SHP77 treated with DMSO at 0.1 percent for 48 hours (cell line): ENCODE measurements at regions not wholly inside any gene's neighbourhood (a gene's known extent, or its start where the extent isn't known, plus 50 kb on each side); places are given as distances from the start of the nearest gene placed in this dataset.
"Not testable (repeated sequence)": the region's sequence is repeated elsewhere in the genome, so short reads cannot be mapped to it uniquely, and the experiment has no call there.

Source experiments
- DNase-seq: peaks from one replicate; lab custom pipeline; 2025; lab: John Stamatoyannopoulos, UW

GRCh38 chr13:94816256-94816655 is 103.9 kb upstream of the SOX21 start:
- DNase-seq, result no peak

DNA sequence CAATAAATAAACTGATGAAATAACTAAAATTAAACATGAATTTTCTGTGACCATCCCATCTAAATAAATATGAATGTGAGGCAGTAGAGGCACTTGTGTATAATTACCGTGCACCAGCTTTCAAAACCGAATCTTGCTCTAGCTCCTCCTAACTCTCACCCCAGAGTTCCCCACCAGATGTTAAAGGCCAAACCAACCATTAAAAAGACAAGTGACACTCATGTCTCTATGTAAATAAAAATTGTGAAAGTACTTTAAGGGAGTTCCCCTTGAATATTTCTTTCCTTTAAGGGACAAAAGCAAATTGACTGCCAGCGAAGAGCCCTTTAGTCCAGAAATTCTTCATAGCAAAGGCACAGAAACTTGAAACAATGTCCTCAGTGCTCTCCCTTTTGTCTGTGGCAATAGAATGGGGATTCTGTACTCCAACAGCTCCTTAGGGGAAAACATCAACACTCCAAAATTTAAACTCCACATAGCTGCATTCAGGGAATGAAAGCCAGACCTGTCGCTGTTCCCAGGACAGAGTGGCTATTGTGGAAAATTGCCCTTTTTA is 101.7 kb upstream of the SOX21 start:
- peak; percentile 33 for DNase-seq

DNA sequence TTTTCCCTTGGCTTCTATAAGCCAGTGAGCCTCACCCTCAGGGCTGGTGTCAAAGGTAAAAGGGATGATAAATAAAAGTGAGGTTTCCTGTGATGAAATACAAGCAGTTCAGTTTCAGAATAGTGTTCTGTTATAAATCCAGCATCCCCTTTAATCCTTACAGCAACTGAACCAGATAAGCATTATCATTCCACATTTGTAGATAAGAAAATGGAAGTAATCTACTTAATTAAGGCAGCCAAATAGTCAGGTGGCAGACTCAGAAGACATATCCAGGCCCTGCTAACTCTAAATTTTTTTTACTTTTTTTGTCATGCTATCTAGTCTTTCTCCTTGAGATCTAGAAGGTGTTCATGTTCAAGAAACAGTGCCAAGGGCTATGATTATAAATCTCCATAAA is 99.4 kb upstream of the SOX21 start:
- no peak for DNase-seq

DNA sequence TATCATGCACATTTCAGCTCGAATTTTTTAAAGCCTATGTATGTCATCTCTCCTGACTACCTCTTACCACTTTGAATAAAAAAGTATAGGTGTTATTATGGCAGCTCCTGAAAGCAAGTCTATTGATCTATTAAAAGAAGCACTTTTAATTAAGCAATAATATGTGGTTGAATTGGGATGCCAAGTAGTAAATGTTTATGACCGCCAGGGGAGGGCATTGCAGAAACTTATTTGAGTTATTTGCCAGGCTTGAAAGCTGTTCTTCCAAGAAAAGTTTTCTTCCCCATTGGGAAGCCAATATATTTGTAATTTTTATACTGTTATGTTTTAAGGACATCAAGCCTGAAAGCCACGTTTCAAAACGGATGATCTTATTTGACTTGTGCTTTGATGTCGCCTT is 88.1 kb upstream of the SOX21 start:
- no peak for DNase-seq

GRCh38 chr13:94799299-94799698 is 87.0 kb upstream of the SOX21 start:
- no peak for DNase-seq

DNA sequence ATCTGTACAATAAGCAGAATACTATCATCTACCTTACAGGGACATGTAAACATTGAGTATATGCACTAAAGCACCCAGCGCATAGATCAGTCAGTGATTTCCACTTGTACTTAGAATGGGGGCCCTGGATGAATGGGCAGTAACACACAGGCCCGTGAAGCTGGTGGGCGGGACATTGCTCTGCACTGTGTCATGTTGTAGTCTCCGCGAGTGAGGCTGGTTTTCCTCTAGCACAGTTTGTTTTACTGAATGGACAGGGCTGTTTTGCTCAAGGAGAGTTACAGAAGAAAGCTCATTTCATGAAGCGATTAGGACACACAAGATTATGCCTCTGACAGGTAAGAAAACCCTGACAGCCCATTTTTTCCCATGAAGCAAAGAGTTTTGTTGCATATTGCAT is 86.4 kb upstream of the SOX21 start:
- DNase-seq, result no peak

GRCh38 chr13:94795292-94795691 is 82.9 kb upstream of the SOX21 start:
- no peak for DNase-seq

- DNase-seq, result not testable (repeated sequence)
Observed at GRCh38 chr13:94786246-94786645, 73.9 kb upstream of the SOX21 start.

- no peak for DNase-seq
Observed at GRCh38 chr13:94784066-94784465, 71.7 kb upstream of the SOX21 start.

DNA sequence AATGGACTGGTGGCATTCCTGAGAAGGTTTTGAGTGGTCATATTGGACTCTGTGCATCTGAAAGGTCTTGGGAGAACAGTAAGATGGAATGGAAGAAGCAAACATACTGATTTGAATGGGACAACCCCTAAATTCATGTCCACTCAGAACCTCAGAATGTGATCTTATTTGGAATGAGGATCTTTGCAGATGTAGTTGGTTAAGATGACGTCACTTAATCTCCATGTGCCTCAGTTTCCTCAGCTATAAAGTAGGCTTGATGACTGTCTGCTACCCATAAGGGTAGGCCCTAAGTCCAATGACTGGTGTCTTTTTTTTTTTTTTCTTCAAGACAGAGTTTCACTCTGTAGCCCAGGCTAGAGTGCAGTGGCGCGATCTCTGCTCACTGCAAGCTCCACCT is 71.1 kb upstream of the SOX21 start:
- no peak for DNase-seq

GRCh38 chr13:94780421-94780820 is 68.1 kb upstream of the SOX21 start:
- DNase-seq, result no peak

- no peak for DNase-seq
Observed at GRCh38 chr13:94778986-94779385, 66.6 kb upstream of the SOX21 start.

GRCh38 chr13:94778585-94778984 is 66.2 kb upstream of the SOX21 start:
- DNase-seq, result no peak

- DNase-seq, result no peak
Observed at GRCh38 chr13:94776956-94777355, 64.6 kb upstream of the SOX21 start.

GRCh38 chr13:94776300-94776699 is 64.0 kb upstream of the SOX21 start:
- no peak for DNase-seq

DNA sequence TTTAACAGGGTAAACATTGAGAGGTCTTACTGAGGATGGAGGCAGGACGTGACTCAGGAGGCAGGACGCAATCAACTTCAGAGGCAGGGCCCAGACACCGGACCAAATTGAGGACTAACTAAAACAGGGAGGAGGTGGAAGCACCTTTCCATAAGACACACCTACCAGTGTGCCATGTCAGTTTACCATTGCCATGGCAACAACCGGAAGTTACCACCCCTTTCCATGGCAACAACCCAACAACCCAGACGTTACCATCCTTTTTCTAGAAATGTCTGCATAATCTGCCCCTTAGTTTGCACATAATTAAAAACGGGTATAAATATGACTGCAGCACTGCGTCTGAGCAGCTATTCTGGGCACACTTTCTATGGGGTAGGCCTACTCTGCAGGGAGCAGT is 53.5 kb upstream of the SOX21 start:
- DNase-seq, result no peak

DNA sequence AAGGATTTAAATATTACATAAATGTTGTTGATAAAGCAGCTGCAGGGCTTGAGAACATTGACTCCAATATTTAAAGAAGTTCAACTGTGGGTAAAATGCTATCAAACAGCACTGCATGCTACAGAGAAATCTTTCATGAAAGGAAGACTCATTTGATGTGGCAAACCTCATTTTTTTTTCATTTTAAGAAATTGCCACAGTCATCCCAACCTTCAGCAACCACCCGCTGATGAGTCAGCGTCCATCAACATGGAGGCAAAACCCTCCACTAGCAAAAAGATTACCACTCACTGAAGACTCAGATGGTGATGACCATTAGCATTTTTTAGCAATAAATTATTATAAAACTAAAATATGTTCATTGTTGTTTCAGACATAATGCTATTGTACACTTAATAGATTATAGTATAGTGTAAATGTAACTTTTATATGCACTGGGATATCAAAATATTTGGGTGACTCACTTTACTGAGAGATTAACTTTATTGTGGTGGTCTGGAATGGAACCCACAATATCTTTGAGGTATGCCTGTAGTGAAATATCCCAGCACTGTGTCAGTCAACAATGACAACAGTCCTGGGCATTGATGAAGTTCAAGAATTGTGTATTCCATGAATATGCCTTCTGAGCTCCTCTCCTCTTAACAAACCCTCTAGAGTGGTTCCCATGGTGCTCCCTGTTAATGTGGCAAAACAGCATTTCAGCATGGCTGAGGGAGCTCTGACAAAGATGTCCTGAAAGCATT is 52.4 kb upstream of the SOX21 start:
- DNase-seq, result no peak
